ENCODE measurements at regions not wholly inside any gene's neighbourhood (a gene's known extent, or its start where the extent isn't known, plus 50 kb on each side); places are given as distances from the start of the nearest gene placed in this dataset.

GRCh38 chr2:144253743-144254142 lies 266.2 kb downstream of the ZEB2 start:
- TF ChIP-seq CTCF (IDR thresholded peaks at IDR 0.05; ENCODE audit: insufficient read depth, low read length, poor library complexity, severe bottlenecking) (no peak), EZH2phosphoT487 (conservative IDR thresholded peaks at IDR 0.05; ENCODE audit: low read length) (no peak)

Data from SU-DHL-6 (cell line).